A549 (cell line): ENCODE measurements at regions not wholly inside any gene's neighbourhood (a gene's known extent, or its start where the extent isn't known, plus 50 kb on each side); places are given as distances from the start of the nearest gene placed in this dataset.

ENCODE experiments used
- ATAC-seq, 2 experiments: fragments of 200-7000 bp in 1 of 2; fragments of >200 bp in 1 of 2; cut with Nextera tagmentation in 1 of 2; cut with Tn5 transposase in 1 of 2; 3 replicates each; pipeline versions ENCODE4 v1.8.0 to v1.9.1; 2018 to 2020; ENCODE audit warnings: mild to moderate bottlenecking in 1 of 2, moderate library complexity in 1 of 2
- CTCF ChIA-PET: fragments of 300-600 bp; sonication (Branson Sonifier 250); formaldehyde crosslinking; extraction: SDS; loops from one replicate; lab custom pipeline; 2021; ENCODE audit warnings: antibody characterized with exemption, inconsistent platforms; lab: Yijun Ruan, JAX
- POLR2A ChIA-PET: fragments of 350-600 bp; formaldehyde crosslinking; extraction: SDS; loops from one replicate; lab custom pipeline; 2021; ENCODE audit warnings: antibody characterized with exemption, inconsistent platforms; lab: Yijun Ruan, JAX
- DNase-seq, 2 experiments: peaks; one replicate each; pipeline versions ENCODE4 v3.0.0 to v3.0.0-alpha.2; 2011 to 2016; ENCODE audit warnings: low read depth in 1 of 2, low spot score in 1 of 2
- FAIRE-seq: peaks from 2 replicates; lab custom pipeline; 2011; peaks lifted over from hg19 to GRCh38; lab: Jason Lieb, UNC
- H3K27ac ChIP-seq, 2 experiments: fragments of >200 bp; sonication (Bioruptor Twin); formaldehyde crosslinking; 3 replicates each; pipeline ENCODE4 v1.5.1; 2016 to 2017
- H3K4me1 ChIP-seq: fragments of >200 bp; sonication (Bioruptor Twin); formaldehyde crosslinking; 3 replicates; pipeline ENCODE4 v1.6.1; 2016
- H3K4me2 ChIP-seq: fragments of >200 bp; sonication (Bioruptor Twin); formaldehyde crosslinking; 3 replicates; pipeline ENCODE4 v1.6.1; 2016
- H3K4me3 ChIP-seq: fragments of >200 bp; sonication (Bioruptor Twin); formaldehyde crosslinking; 3 replicates; pipeline ENCODE4 v1.5.1; 2016
- H3K9me3 ChIP-seq: fragments of >200 bp; sonication (Bioruptor Twin); formaldehyde crosslinking; 3 replicates; pipeline ENCODE4 v1.6.1; 2016
- CBX2 ChIP-seq: fragments of 200-600 bp; sonication (generic); IDR thresholded peaks from 2 replicates; pipeline ENCODE4 v1.6.1; 2016; ENCODE audit warnings: low read depth, mild to moderate bottlenecking, borderline replicate concordance
- CHD2 ChIP-seq: fragments of 150-350 bp; IDR thresholded peaks from 2 replicates; pipeline ENCODE4 v1.6.1; 2014; ENCODE audit warnings: low read length; ENCODE audit not compliant: partially characterized antibody
- CTCF ChIP-seq: fragments of >200 bp; sonication (Bioruptor Twin); formaldehyde crosslinking; IDR thresholded peaks from 3 replicates; pipeline ENCODE4 v1.5.1; 2016
- E2F6 ChIP-seq: IDR thresholded peaks from 2 replicates; pipeline ENCODE4 v1.6.1; 2012; ENCODE audit warnings: low read depth, borderline replicate concordance
- EHMT2 ChIP-seq: fragments of 200-600 bp; sonication (generic); IDR thresholded peaks from 2 replicates; pipeline ENCODE4 v1.6.1; 2016; ENCODE audit warnings: antibody characterized with exemption, low read depth, mild to moderate bottlenecking, moderate library complexity
- ESRRA ChIP-seq: fragments of 150-350 bp; IDR thresholded peaks from 2 replicates; pipeline ENCODE4 v1.6.1; 2014; ENCODE audit warnings: mild to moderate bottlenecking, low read length, borderline replicate concordance
- HOXB5 ChIP-seq: fragments of 250-450 bp; sonication (Bioruptor Pico); IDR thresholded peaks from 2 replicates; pipeline ENCODE4 v1.5.0; 2020; ENCODE audit warnings: mild to moderate bottlenecking, moderate library complexity
- JUN ChIP-seq, 2 experiments: fragments of >200 bp; sonication (Bioruptor Twin); formaldehyde crosslinking; IDR thresholded peaks; 2 replicates in 1 of 2; 3 replicates in 1 of 2; pipeline ENCODE4 v1.6.1; 2016 to 2017
- MAX ChIP-seq: IDR thresholded peaks from 2 replicates; pipeline ENCODE4 v1.6.1; 2012
- NFE2L2 ChIP-seq: fragments of 150-350 bp; conservative IDR thresholded peaks from 2 replicates; pipeline ENCODE4 v1.6.1; 2014; ENCODE audit warnings: low read length
- NR3C1 ChIP-seq: fragments of >200 bp; sonication (Bioruptor Twin); formaldehyde crosslinking; IDR thresholded peaks from 3 replicates; pipeline ENCODE4 v1.6.1; 2017
- RARB ChIP-seq: fragments of 250-450 bp; sonication (Bioruptor Pico); IDR thresholded peaks from 2 replicates; pipeline ENCODE4 v1.8.0; 2021; ENCODE audit warnings: mild to moderate bottlenecking, moderate library complexity
- RCOR1 ChIP-seq: fragments of 150-350 bp; IDR thresholded peaks from 2 replicates; pipeline ENCODE4 v1.6.1; 2014; ENCODE audit warnings: antibody characterized with exemption, low read length, low read depth
- SREBF2 ChIP-seq: fragments of 450-650 bp; IDR thresholded peaks from 2 replicates; pipeline ENCODE4 v1.6.1; 2014; ENCODE audit warnings: mild to moderate bottlenecking, moderate library complexity
- ZFP36 ChIP-seq: fragments of 450-650 bp; IDR thresholded peaks from 2 replicates; pipeline ENCODE4 v1.6.1; 2014; ENCODE audit warnings: borderline replicate concordance; ENCODE audit not compliant: partially characterized antibody
- ZSCAN20 ChIP-seq: fragments of 250-450 bp; sonication (Bioruptor Pico); IDR thresholded peaks from 2 replicates; pipeline ENCODE4 v1.8.0; 2022; ENCODE audit warnings: mild to moderate bottlenecking, moderate library complexity
- WGBS: methylation state at CpG from one replicate; pipeline ENCODE4 v1.1.6; 2017; ENCODE audit errors: missing lambda C conversion rate; 5-methylcytosine and 5-hydroxymethylcytosine counted together

- no peak for ATAC-seq
- TF ChIP-seq ESRRA (no peak), RCOR1 (no peak)
- Histone ChIP-seq H3K27ac (no peak overlapping the region), H3K4me2 (peak overlapping the region; percentile 39), H3K4me1 (peaks cover 30% of the 10 kb centered on the region), H3K4me3 (no peak overlapping the region), H3K9me3 (no peaks in the 10 kb centered on the region)
- FAIRE-seq = no peak
- ChIA-PET POLR2A (no interaction called here), CTCF (no interaction called here)
- no peak for DNase-seq
- WGBS = 7% methylated on average over 3 of the region's 3 CpGs
Observed at GRCh38 chr3:109644746-109645145, 307.4 kb upstream of the DPPA4 start.

- POLR2A ChIA-PET = no interaction called here
- Histone ChIP-seq H3K9me3 (no peaks in the 10 kb centered on the region), H3K4me1 (peaks cover 25% of the 10 kb centered on the region), H3K4me3 (no peak overlapping the region), H3K27ac (no peak overlapping the region), H3K4me2 (no peak overlapping the region)
- WGBS = 76% methylated on average over 5 of the region's 6 CpGs
- CTCF ChIA-PET = interaction anchor here (0.7 kb wide), 1 partner anchor 324 kb away, joined by 3 read pairs; no protein-coding TSS in a partner anchor
- no peak for FAIRE-seq
- TF ChIP-seq NFE2L2 (no peak), CTCF (no peak), ZSCAN20 (CRISPR knock-in tag) (no peak), ZFP36 (no peak), NR3C1 (no peak), CBX2 (no peak), SREBF2 (no peak), RARB (no peak)
- no peak for ATAC-seq
- no peak for DNase-seq
Observed at GRCh38 chr3:109648027-109648426, 310.7 kb upstream of the DPPA4 start.

- ATAC-seq = no peak
- CTCF ChIA-PET = no interaction called here
- POLR2A ChIA-PET = no interaction called here
- no peak overlapping the region for H3K4me2 ChIP-seq
- TF ChIP-seq JUN (IDR thresholded peaks at IDR 0.05) (no peak), MAX (no peak), CHD2 (no peak), E2F6 (no peak)
- H3K4me3 ChIP-seq = no peak overlapping the region
- no peak for FAIRE-seq
- no peaks in the 10 kb centered on the region for H3K9me3 ChIP-seq
- no peaks in the 10 kb centered on the region for H3K4me1 ChIP-seq
- no peak overlapping the region for H3K27ac ChIP-seq
- no peak for DNase-seq
Observed at GRCh38 chr3:109656225-109656624, 318.9 kb upstream of the DPPA4 start.

GRCh38 chr3:109678600-109678999 lies 341.3 kb upstream of the DPPA4 start:
- TF ChIP-seq EHMT2 (no peak), CTCF (no peak), HOXB5 (no peak)
- ATAC-seq (no peak), FAIRE-seq (no peak), DNase-seq (no peak)
- H3K27ac ChIP-seq = no peak overlapping the region
- no peak overlapping the region for H3K4me3 ChIP-seq
- no peak overlapping the region for H3K4me2 ChIP-seq
- H3K4me1 ChIP-seq = peaks cover 11% of the 10 kb centered on the region; the same call in 2 of the 3 replicates
- ChIA-PET CTCF (no interaction called here), POLR2A (no interaction called here)
- no peaks in the 10 kb centered on the region for H3K9me3 ChIP-seq
